Hepatocyte (in vitro differentiated cells): ENCODE measurements at regions not wholly inside any gene's neighbourhood (a gene's known extent, or its start where the extent isn't known, plus 50 kb on each side); places are given as distances from the start of the nearest gene placed in this dataset.

Experiments used
- DNase-seq: peaks from one replicate; pipeline ENCODE4 v3.0.0-alpha.2; 2016; ENCODE audit warnings: low spot score
- H2AFZ ChIP-seq: fragments of 200-600 bp; sonication (generic); 2 replicates; pipeline ENCODE4 v1.6.0; 2016; ENCODE audit warnings: antibody characterized with exemption, mild to moderate bottlenecking
- H3K27ac ChIP-seq: fragments of 200-600 bp; sonication (generic); 2 replicates; pipeline ENCODE4 v1.5.1; 2016; ENCODE audit warnings: mild to moderate bottlenecking
- H3K27me3 ChIP-seq: fragments of 200-600 bp; sonication (generic); 2 replicates; pipeline ENCODE4 v1.6.1; 2016
- H3K36me3 ChIP-seq: fragments of 200-600 bp; sonication (generic); replicated peaks from 2 replicates; pipeline ENCODE4 v1.5.1; 2016; ENCODE audit warnings: low read depth; ENCODE audit not compliant: insufficient read depth
- H3K4me1 ChIP-seq: fragments of 200-600 bp; sonication (generic); 2 replicates; pipeline ENCODE4 v1.5.1; 2016; ENCODE audit warnings: mild to moderate bottlenecking, moderate library complexity; ENCODE audit not compliant: insufficient read depth
- H3K4me2 ChIP-seq: fragments of 200-600 bp; sonication (generic); 2 replicates; pipeline ENCODE4 v1.6.0; 2016
- H3K4me3 ChIP-seq: fragments of 200-600 bp; sonication (generic); 2 replicates; pipeline ENCODE4 v1.5.1; 2016; ENCODE audit warnings: mild to moderate bottlenecking
- H3K79me2 ChIP-seq: fragments of 200-600 bp; sonication (generic); 2 replicates; pipeline ENCODE4 v1.6.0; 2017; ENCODE audit warnings: mild to moderate bottlenecking
- H3K9me2 ChIP-seq: fragments of 200-600 bp; sonication (generic); replicated peaks from 2 replicates; pipeline ENCODE4 v1.6.0; 2017; ENCODE audit warnings: mild to moderate bottlenecking; ENCODE audit not compliant: insufficient read depth
- H3K9me3 ChIP-seq: fragments of 200-600 bp; sonication (generic); 2 replicates; pipeline ENCODE4 v1.5.1; 2016; ENCODE audit warnings: low read depth, mild to moderate bottlenecking
- H4K20me1 ChIP-seq: fragments of 200-600 bp; sonication (generic); 2 replicates; pipeline ENCODE4 v1.6.0; 2016; ENCODE audit warnings: mild to moderate bottlenecking; ENCODE audit not compliant: insufficient read depth, poor library complexity, severe bottlenecking
- CTCF ChIP-seq: fragments of 200-600 bp; sonication (generic); IDR thresholded peaks from 2 replicates; pipeline ENCODE4 v1.5.1; 2016; ENCODE audit warnings: antibody characterized with exemption, mild to moderate bottlenecking; ENCODE audit not compliant: poor library complexity
- EZH2 ChIP-seq: fragments of 200-600 bp; sonication (generic); IDR thresholded peaks from 2 replicates; pipeline ENCODE4 v1.6.1; 2016; ENCODE audit warnings: antibody characterized with exemption, mild to moderate bottlenecking, borderline replicate concordance
- EZH2phosphoT487 ChIP-seq: fragments of 200-600 bp; sonication (generic); IDR thresholded peaks from one replicate; pipeline ENCODE4 v1.6.1; 2018; ENCODE audit warnings: antibody characterized with exemption, mild to moderate bottlenecking, low read depth, moderate library complexity; ENCODE audit not compliant: unreplicated experiment, severe bottlenecking
- WGBS: methylation state at CpG from one replicate; pipeline ENCODE4 v1.1.6; 2016; ENCODE audit warnings: low lambda C conversion rate; ENCODE audit errors: missing lambda C conversion rate; 5-methylcytosine and 5-hydroxymethylcytosine counted together

GRCh38 chr1:30184393-30185141 lies 538.8 kb downstream of the MATN1 start:
- Histone ChIP-seq H3K4me3 (no peak overlapping the region), H3K4me2 (no peak overlapping the region), H4K20me1 (no peaks in the 10 kb centered on the region), H3K27me3 (peaks cover 19% of the 10 kb centered on the region), H2AFZ (no peak overlapping the region), H3K36me3 (no peaks in the 10 kb centered on the region), H3K9me3 (no peaks in the 10 kb centered on the region), H3K27ac (no peak overlapping the region), H3K4me1 (no peaks in the 10 kb centered on the region), H3K79me2 (no peaks in the 10 kb centered on the region), H3K9me2 (no peaks in the 10 kb centered on the region)
- DNase-seq, result no peak
- WGBS, result 53% methylated on average over 1 of the region's 1 CpG
- TF ChIP-seq CTCF (no peak), EZH2 (no peak), EZH2phosphoT487 (no peak)

GRCh38 chr1:30183895-30184294 lies 539.5 kb downstream of the MATN1 start:
- H3K4me2 ChIP-seq, result no peak overlapping the region
- no peak overlapping the region for H3K27ac ChIP-seq
- no peaks in the 10 kb centered on the region for H3K9me3 ChIP-seq
- WGBS, result 90% methylated on average over 4 of the region's 5 CpGs
- H4K20me1 ChIP-seq, result no peaks in the 10 kb centered on the region
- no peaks in the 10 kb centered on the region for H3K9me2 ChIP-seq
- H3K4me3 ChIP-seq, result no peak overlapping the region
- no peak overlapping the region for H2AFZ ChIP-seq
- no peaks in the 10 kb centered on the region for H3K36me3 ChIP-seq
- H3K27me3 ChIP-seq, result peaks cover 19% of the 10 kb centered on the region
- no peaks in the 10 kb centered on the region for H3K4me1 ChIP-seq
- no peak for TF ChIP-seq CTCF
- TF ChIP-seq EZH2, result no peak
- no peak for TF ChIP-seq EZH2phosphoT487
- no peaks in the 10 kb centered on the region for H3K79me2 ChIP-seq
- DNase-seq, result peak; percentile 1

GRCh38 chr1:30183006-30183405 lies 540.4 kb downstream of the MATN1 start:
- no peak for TF ChIP-seq EZH2phosphoT487
- no peak for TF ChIP-seq EZH2
- no peak for TF ChIP-seq CTCF
- no peak overlapping the region for H2AFZ ChIP-seq
- no peaks in the 10 kb centered on the region for H3K9me2 ChIP-seq
- no peaks in the 10 kb centered on the region for H3K4me1 ChIP-seq
- H3K27ac ChIP-seq, result no peak overlapping the region
- peaks cover 19% of the 10 kb centered on the region for H3K27me3 ChIP-seq
- no peaks in the 10 kb centered on the region for H4K20me1 ChIP-seq
- H3K4me2 ChIP-seq, result no peak overlapping the region
- WGBS, result 81% methylated on average over 4 of the region's 4 CpGs
- no peaks in the 10 kb centered on the region for H3K79me2 ChIP-seq
- DNase-seq, result no peak
- H3K4me3 ChIP-seq, result no peak overlapping the region
- no peaks in the 10 kb centered on the region for H3K9me3 ChIP-seq
- H3K36me3 ChIP-seq, result no peaks in the 10 kb centered on the region
